HepG2 (cell line): ENCODE measurements at regions not wholly inside any gene's neighbourhood (a gene's known extent, or its start where the extent isn't known, plus 50 kb on each side); places are given as distances from the start of the nearest gene placed in this dataset.

Experiments used
- ATAC-seq: fragments of 200-7000 bp; cut with Tn5 transposase; 3 replicates; pipeline ENCODE4 v1.9.1; 2020; ENCODE audit warnings: mild to moderate bottlenecking, moderate library complexity
- BruUV-seq: library from RNA; stranded (reverse); fragments of 400-500 nt; replicated peaks from 2 replicates; lab custom pipeline; 2021; lab: Mats Ljungman, UMichigan
- CTCF ChIA-PET: fragments of 300-600 bp; formaldehyde crosslinking; extraction: SDS; loops from one replicate; lab custom pipeline; 2021; ENCODE audit warnings: low total read pairs, inconsistent platforms, low intra/inter-chr PET ratio; lab: Yijun Ruan, JAX
- POLR2A ChIA-PET: fragments of 350-600 bp; sonication (Branson Sonifier 250); formaldehyde crosslinking; loops from one replicate; lab custom pipeline; 2020; ENCODE audit warnings: antibody characterized with exemption, inconsistent platforms; lab: Yijun Ruan, JAX
- DNase-seq: peaks from one replicate; pipeline ENCODE4 v3.0.0-alpha.2; 2015; ENCODE audit warnings: low spot score
- FAIRE-seq: peaks from 3 replicates; lab custom pipeline; 2011; peaks lifted over from hg19 to GRCh38; lab: Jason Lieb, UNC
- H2AFZ ChIP-seq: one replicate; pipeline ENCODE4 v1.6.1; 2011; ENCODE audit warnings: low read length, inconsistent platforms
- H3K27ac ChIP-seq: fragments of 300-600 bp; 3 replicates; pipeline ENCODE4 v1.8.0; 2011; ENCODE audit warnings: mixed run types, mild to moderate bottlenecking, mixed read lengths, low read length, inconsistent platforms; ENCODE audit not compliant: insufficient read depth; ENCODE audit errors: extremely low read length
- H3K27me3 ChIP-seq, 2 experiments: fragments of 200-600 bp in 1 of 2; 2 replicates in 1 of 2; 3 replicates in 1 of 2; pipeline versions ENCODE4 v1.6.0 to v1.8.0; 2011; ENCODE audit warnings: low read length in 2 of 2, mild to moderate bottlenecking in 2 of 2, moderate library complexity in 2 of 2, inconsistent platforms in 1 of 2; ENCODE audit not compliant: insufficient read depth in 2 of 2, control insufficient read depth in 1 of 2
- H3K36me3 ChIP-seq, 2 experiments: fragments of 200-600 bp in 1 of 2; replicated peaks in 1 of 2; 2 replicates in 1 of 2; 3 replicates in 1 of 2; pipeline versions ENCODE4 v1.5.1 to v1.8.0; 2011; ENCODE audit warnings: low read length in 2 of 2, inconsistent platforms in 1 of 2; ENCODE audit not compliant: insufficient read depth in 2 of 2, control insufficient read depth in 1 of 2
- H3K4me1 ChIP-seq: 2 replicates; pipeline ENCODE4 v1.5.1; 2012; ENCODE audit warnings: low read length, inconsistent platforms; ENCODE audit not compliant: insufficient read depth
- H3K4me2 ChIP-seq: 2 replicates; pipeline ENCODE4 v1.6.0; 2011; ENCODE audit warnings: low read depth, low read length, inconsistent platforms
- H3K4me3 ChIP-seq, 3 experiments: fragments of 200-600 bp in 1 of 3; sonication (generic), shearing (Covaris generic) in 1 of 3; replicated peaks in 1 of 3; 2 replicates each; pipeline ENCODE4 v1.5.1; 2011 to 2016; ENCODE audit warnings: low read length in 3 of 3, inconsistent platforms in 2 of 3, low read depth in 2 of 3, mild to moderate bottlenecking in 2 of 3, control low read depth in 1 of 3, mixed read lengths in 1 of 3; ENCODE audit not compliant: insufficient read depth in 1 of 3
- H3K79me2 ChIP-seq: one replicate; pipeline ENCODE4 v1.6.1; 2011; ENCODE audit warnings: low read length, inconsistent platforms; ENCODE audit not compliant: insufficient read depth
- H3K9ac ChIP-seq: 2 replicates; pipeline ENCODE4 v1.6.0; 2011; ENCODE audit warnings: mild to moderate bottlenecking, low read depth, low read length, inconsistent platforms; ENCODE audit not compliant: insufficient read depth
- H3K9me3 ChIP-seq: 2 replicates; pipeline ENCODE4 v1.5.1; 2012; ENCODE audit warnings: mild to moderate bottlenecking, low read length
- H4K20me1 ChIP-seq: 2 replicates; pipeline ENCODE4 v1.6.0; 2011; ENCODE audit warnings: inconsistent platforms, mild to moderate bottlenecking, low read length, moderate library complexity; ENCODE audit not compliant: insufficient read depth
- FOXA3 ChIP-seq: IDR thresholded peaks from 2 replicates; pipeline ENCODE4 v1.6.1; 2016; ENCODE audit warnings: missing genetic modification reagents, missing compliant biosample characterization
- NKX3-1 ChIP-seq: sonication (generic); formaldehyde crosslinking; IDR thresholded peaks from 2 replicates; pipeline ENCODE4 v1.5.0; 2020; ENCODE audit warnings: missing genetic modification reagents
- TCF12 ChIP-seq, 2 experiments: fragments of 450-650 bp in 1 of 2; sonication (generic) in 1 of 2; formaldehyde crosslinking in 1 of 2; IDR thresholded peaks; 2 replicates each; pipeline versions ENCODE4 v1.6.1 to v1.8.0; 2017 to 2022; ENCODE audit warnings: antibody characterized with exemption in 1 of 2, mild to moderate bottlenecking in 1 of 2, missing genetic modification reagents in 1 of 2, moderate library complexity in 1 of 2
- ZBTB21 ChIP-seq: sonication (generic); formaldehyde crosslinking; IDR thresholded peaks from 2 replicates; pipeline ENCODE4 v1.4.0; 2020; ENCODE audit warnings: missing genetic modification reagents
- ZNF709 ChIP-seq: sonication (generic); formaldehyde crosslinking; IDR thresholded peaks from 2 replicates; pipeline ENCODE4 v1.5.0; 2020; ENCODE audit warnings: mild to moderate bottlenecking, missing genetic modification reagents
- WGBS: methylation state at CpG from one replicate; pipeline ENCODE4 v1.1.6; 2017; ENCODE audit warnings: low lambda C conversion rate; 5-methylcytosine and 5-hydroxymethylcytosine counted together
- in situ Hi-C: cut with HindIII; loops from 2 replicates; pipeline ENCODE4 v1.10.0; 2017; ENCODE audit warnings: low pct_unique_long_range_greater_than_20kb; ENCODE audit not compliant: extremely low pct_ligation_motif_present
- intact Hi-C: fragments of 100-400 bp; cut with micrococcal nuclease; formaldehyde crosslinking; loops from one replicate; pipeline ENCODE4 v1.10.0; 2022; ENCODE audit not compliant: unreplicated experiment
- TF ChIP-seq, protein P1 (sequence below): IDR thresholded peaks from 2 replicates; pipeline ENCODE4 v1.6.1; 2016; ENCODE audit warnings: control low read depth
- TF ChIP-seq, protein P2 (sequence below): sonication (generic); formaldehyde crosslinking; IDR thresholded peaks from 2 replicates; pipeline ENCODE4 v1.4.0; 2020; ENCODE audit warnings: missing genetic modification reagents
- TF ChIP-seq, protein P3 (sequence below): sonication (generic); formaldehyde crosslinking; IDR thresholded peaks from 2 replicates; pipeline ENCODE4 v1.4.0; 2020; ENCODE audit warnings: mild to moderate bottlenecking, missing genetic modification reagents, borderline replicate concordance
- TF ChIP-seq, protein P4 (sequence below): sonication (generic); formaldehyde crosslinking; IDR thresholded peaks from 2 replicates; pipeline ENCODE4 v1.8.1; 2023; ENCODE audit warnings: mild to moderate bottlenecking, missing genetic modification reagents, borderline replicate concordance
- TF ChIP-seq, protein P5 (sequence below): sonication (generic); formaldehyde crosslinking; IDR thresholded peaks from 2 replicates; pipeline ENCODE4 v1.8.1; 2023; ENCODE audit warnings: missing genetic modification reagents, inconsistent platforms, borderline replicate concordance

DNA sequence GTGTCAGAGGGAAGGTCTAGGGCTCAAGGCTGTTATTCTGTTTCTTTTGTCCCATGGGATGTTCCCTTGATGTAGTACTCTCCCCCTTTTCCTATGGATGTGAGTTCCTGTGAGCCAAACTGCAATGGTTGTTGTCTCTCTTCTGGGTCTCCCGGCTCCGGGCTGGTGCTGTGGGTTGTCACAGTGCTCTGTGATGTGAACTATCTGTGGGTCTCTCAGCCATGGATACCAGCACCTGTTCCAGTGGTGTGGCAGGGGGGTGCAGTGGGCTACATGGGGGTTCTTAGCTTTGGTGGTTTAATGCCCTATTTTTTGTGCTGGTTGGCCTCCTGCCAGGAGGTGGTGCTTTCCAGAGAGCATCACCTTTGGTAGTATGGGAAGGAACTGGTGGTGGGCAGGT, 941.1 kb downstream of the KCNA4 start:
- TF ChIP-seq, protein P1, sequence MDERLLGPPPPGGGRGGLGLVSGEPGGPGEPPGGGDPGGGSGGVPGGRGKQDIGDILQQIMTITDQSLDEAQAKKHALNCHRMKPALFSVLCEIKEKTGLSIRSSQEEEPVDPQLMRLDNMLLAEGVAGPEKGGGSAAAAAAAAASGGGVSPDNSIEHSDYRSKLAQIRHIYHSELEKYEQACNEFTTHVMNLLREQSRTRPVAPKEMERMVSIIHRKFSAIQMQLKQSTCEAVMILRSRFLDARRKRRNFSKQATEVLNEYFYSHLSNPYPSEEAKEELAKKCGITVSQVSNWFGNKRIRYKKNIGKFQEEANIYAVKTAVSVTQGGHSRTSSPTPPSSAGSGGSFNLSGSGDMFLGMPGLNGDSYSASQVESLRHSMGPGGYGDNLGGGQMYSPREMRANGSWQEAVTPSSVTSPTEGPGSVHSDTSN = no peak
- TF ChIP-seq ZBTB21 (no peak), ZNF709 (CRISPR knock-in tag) (no peak), NKX3-1 (no peak), FOXA3 (CRISPR knock-in tag) (no peak), TCF12 (IDR thresholded peaks at IDR 0.05) (no peak), TCF12 (CRISPR knock-in tag; IDR thresholded peaks at IDR 0.05) (no peak)
- TF ChIP-seq, protein P2, sequence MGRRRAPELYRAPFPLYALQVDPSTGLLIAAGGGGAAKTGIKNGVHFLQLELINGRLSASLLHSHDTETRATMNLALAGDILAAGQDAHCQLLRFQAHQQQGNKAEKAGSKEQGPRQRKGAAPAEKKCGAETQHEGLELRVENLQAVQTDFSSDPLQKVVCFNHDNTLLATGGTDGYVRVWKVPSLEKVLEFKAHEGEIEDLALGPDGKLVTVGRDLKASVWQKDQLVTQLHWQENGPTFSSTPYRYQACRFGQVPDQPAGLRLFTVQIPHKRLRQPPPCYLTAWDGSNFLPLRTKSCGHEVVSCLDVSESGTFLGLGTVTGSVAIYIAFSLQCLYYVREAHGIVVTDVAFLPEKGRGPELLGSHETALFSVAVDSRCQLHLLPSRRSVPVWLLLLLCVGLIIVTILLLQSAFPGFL (CRISPR knock-in tag) = no peak
- TF ChIP-seq, protein P3, sequence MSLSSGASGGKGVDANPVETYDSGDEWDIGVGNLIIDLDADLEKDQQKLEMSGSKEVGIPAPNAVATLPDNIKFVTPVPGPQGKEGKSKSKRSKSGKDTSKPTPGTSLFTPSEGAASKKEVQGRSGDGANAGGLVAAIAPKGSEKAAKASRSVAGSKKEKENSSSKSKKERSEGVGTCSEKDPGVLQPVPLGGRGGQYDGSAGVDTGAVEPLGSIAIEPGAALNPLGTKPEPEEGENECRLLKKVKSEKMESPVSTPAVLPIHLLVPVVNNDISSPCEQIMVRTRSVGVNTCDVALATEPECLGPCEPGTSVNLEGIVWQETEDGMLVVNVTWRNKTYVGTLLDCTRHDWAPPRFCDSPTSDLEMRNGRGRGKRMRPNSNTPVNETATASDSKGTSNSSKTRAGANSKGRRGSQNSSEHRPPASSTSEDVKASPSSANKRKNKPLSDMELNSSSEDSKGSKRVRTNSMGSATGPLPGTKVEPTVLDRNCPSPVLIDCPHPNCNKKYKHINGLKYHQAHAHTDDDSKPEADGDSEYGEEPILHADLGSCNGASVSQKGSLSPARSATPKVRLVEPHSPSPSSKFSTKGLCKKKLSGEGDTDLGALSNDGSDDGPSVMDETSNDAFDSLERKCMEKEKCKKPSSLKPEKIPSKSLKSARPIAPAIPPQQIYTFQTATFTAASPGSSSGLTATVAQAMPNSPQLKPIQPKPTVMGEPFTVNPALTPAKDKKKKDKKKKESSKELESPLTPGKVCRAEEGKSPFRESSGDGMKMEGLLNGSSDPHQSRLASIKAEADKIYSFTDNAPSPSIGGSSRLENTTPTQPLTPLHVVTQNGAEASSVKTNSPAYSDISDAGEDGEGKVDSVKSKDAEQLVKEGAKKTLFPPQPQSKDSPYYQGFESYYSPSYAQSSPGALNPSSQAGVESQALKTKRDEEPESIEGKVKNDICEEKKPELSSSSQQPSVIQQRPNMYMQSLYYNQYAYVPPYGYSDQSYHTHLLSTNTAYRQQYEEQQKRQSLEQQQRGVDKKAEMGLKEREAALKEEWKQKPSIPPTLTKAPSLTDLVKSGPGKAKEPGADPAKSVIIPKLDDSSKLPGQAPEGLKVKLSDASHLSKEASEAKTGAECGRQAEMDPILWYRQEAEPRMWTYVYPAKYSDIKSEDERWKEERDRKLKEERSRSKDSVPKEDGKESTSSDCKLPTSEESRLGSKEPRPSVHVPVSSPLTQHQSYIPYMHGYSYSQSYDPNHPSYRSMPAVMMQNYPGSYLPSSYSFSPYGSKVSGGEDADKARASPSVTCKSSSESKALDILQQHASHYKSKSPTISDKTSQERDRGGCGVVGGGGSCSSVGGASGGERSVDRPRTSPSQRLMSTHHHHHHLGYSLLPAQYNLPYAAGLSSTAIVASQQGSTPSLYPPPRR (CRISPR knock-in tag) = no peak
- TF ChIP-seq, protein P4, sequence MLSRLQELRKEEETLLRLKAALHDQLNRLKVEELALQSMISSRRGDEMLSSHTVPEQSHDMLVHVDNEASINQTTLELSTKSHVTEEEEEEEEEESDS (CRISPR knock-in tag) = no peak
- TF ChIP-seq, protein P5, sequence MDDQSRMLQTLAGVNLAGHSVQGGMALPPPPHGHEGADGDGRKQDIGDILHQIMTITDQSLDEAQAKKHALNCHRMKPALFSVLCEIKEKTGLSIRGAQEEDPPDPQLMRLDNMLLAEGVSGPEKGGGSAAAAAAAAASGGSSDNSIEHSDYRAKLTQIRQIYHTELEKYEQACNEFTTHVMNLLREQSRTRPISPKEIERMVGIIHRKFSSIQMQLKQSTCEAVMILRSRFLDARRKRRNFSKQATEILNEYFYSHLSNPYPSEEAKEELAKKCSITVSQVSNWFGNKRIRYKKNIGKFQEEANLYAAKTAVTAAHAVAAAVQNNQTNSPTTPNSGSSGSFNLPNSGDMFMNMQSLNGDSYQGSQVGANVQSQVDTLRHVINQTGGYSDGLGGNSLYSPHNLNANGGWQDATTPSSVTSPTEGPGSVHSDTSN = no peak
- intact Hi-C loops = no loop called here
- Histone ChIP-seq H3K4me2 (no peak overlapping the region), H3K9ac (no peak overlapping the region), H3K27ac (no peak overlapping the region), H3K9me3 (peaks cover 72% of the 10 kb centered on the region), H3K27me3 (no peaks in the 10 kb centered on the region), H3K79me2 (no peaks in the 10 kb centered on the region), H3K4me1 (no peaks in the 10 kb centered on the region), H2AFZ (no peak overlapping the region), H3K4me3 (no peak overlapping the region), H4K20me1 (no peaks in the 10 kb centered on the region), H3K36me3 (no peaks in the 10 kb centered on the region)
- DNase-seq (no peak), ATAC-seq (no peak), FAIRE-seq (no peak)
- POLR2A ChIA-PET = no interaction called here
- WGBS = 19% methylated on average over 2 of the region's 2 CpGs
- no TSS peak for BruUV-seq
- CTCF ChIA-PET = no interaction called here
- in situ Hi-C loops = no loop called here
